VCaP (cell line): ENCODE measurements at regions not wholly inside any gene's neighbourhood (a gene's known extent, or its start where the extent isn't known, plus 50 kb on each side); places are given as distances from the start of the nearest gene placed in this dataset.
"Not testable (repeated sequence)": the region's sequence is repeated elsewhere in the genome, so short reads cannot be mapped to it uniquely, and the experiment has no call there.

Source experiments
- H3K27ac ChIP-seq: fragments of 450-650 bp; 2 replicates; pipeline ENCODE4 v1.5.1; 2017
- TF ChIP-seq, protein P1 (sequence below): fragments of 450-650 bp; conservative IDR thresholded peaks from 2 replicates; pipeline ENCODE4 v1.5.1; 2017; ENCODE audit warnings: mild to moderate bottlenecking, moderate library complexity

DNA sequence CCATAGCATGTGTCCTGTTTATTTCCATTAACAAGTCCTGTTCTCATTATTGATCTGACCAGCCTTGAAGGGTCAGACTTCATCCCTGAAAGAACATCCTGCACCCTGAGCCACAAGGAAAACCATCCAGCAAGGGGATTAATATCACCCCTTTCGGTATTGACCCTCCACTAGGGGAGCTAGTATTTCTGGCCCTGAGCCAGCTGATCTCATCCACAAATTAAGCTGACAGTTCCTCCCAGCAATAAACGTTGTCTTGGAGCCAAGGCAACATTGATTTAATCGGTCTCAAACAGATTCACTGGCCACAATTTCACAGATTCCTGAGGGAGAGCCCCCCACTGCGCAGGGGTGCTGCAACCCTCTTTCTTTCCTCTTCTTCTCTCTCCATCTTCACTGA is 353.1 kb upstream of the FANCL start:
- no peak overlapping the region for H3K27ac ChIP-seq
- TF ChIP-seq, protein P1, sequence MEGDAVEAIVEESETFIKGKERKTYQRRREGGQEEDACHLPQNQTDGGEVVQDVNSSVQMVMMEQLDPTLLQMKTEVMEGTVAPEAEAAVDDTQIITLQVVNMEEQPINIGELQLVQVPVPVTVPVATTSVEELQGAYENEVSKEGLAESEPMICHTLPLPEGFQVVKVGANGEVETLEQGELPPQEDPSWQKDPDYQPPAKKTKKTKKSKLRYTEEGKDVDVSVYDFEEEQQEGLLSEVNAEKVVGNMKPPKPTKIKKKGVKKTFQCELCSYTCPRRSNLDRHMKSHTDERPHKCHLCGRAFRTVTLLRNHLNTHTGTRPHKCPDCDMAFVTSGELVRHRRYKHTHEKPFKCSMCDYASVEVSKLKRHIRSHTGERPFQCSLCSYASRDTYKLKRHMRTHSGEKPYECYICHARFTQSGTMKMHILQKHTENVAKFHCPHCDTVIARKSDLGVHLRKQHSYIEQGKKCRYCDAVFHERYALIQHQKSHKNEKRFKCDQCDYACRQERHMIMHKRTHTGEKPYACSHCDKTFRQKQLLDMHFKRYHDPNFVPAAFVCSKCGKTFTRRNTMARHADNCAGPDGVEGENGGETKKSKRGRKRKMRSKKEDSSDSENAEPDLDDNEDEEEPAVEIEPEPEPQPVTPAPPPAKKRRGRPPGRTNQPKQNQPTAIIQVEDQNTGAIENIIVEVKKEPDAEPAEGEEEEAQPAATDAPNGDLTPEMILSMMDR, result no peak

DNA sequence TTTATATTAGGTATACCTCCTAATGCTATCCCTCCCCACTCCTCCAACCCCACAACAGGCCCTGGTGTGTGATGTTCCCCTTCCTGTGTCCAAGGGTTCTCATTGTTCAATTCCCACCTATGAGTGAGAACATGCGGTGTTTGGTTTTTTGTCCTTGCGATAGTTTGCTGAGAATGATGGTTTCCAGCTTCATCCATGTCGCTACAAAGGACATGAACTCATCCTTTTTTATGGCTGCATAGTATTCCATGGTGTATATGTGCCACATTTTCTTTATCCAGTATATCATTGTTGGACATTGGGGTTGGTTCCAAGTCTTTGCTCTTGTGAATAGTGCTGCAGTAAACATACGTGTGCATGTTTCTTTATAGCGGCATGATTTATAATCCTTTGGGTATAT is 345.1 kb upstream of the FANCL start:
- H3K27ac ChIP-seq, result not testable (repeated sequence)

DNA sequence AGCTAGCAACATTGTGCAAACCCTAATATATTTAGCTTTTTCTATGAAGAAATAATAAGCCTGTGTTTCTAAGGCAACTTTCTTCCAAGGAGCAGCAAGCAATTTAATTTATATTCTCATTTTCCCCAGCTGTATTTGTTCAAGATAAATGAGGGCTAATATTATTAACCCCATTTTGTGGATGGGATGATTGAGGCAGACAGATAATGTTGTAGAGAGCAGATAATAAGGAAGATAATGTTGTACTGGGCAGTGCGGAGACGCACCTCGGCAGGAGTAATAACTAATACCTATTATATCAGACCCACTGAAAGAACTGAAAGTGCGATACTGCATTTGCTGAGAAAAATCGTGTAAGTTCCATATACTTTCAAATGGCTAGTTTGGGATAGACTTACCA is 344.1 kb upstream of the FANCL start:
- TF ChIP-seq, protein P1, result no peak
- H3K27ac ChIP-seq, result no peak overlapping the region

DNA sequence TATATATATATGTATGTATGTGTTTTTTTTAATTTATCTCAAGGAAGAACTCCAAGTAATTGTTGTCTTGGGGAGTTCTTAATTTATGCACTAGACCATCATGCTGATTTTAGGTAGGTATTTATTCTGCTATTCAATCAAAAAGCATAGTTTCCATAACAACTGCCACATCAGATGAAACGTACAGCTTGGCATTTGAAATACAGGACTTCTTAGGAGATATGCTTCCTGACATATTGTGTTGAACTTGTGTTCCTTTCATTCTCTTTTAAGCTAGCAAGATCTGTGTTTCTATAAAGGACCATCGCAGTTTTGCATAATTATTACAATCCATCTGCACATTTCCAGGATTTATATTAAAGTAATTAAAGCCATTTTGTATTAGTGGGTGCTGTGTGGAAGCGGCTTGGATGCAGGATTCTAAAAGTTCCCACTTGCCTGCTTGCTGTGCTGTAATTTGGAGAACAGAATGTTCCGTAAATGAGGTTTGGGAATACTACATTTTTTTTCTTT is 343.5 kb upstream of the FANCL start:
- TF ChIP-seq, protein P1, result no peak
- no peak overlapping the region for H3K27ac ChIP-seq

- H3K27ac ChIP-seq, result no peak overlapping the region
- TF ChIP-seq, protein P1, result no peak
These were observed 337.2 kb upstream of the FANCL start for GRCh38 chr2:58578276-58578675.

DNA sequence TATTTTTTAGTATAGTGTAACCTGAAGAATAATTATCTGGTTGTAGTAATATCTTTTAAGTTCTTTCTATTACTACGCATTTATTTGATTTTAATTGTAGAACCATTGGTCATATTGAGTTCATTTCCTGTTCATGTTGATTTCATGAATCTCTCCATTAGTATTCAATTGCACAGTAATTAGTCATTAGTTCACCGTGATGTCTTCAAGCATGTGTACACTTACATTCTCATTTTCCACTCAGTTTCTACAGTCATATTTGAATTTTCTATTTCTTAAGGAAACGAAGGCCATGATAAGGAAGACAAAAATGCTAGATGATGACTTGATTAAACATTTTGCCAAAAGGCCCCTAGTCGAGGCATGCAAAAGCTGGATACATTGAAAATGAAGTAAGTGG is 333.7 kb upstream of the FANCL start:
- no peak overlapping the region for H3K27ac ChIP-seq
- TF ChIP-seq, protein P1, result no peak

GRCh38 chr2:58572731-58573130 is 331.6 kb upstream of the FANCL start:
- H3K27ac ChIP-seq, result no peak overlapping the region
- TF ChIP-seq, protein P1, result no peak

- TF ChIP-seq, protein P1, result peak; percentile 87
- H3K27ac ChIP-seq, result no peak overlapping the region
These were observed 330.2 kb upstream of the FANCL start for GRCh38 chr2:58571181-58571852.
